Activated gamma-delta T cell treated with Interleukin-2 at 50 U/mL for 16 hours (primary cell): ENCODE measurements at regions not wholly inside any gene's neighbourhood (a gene's known extent, or its start where the extent isn't known, plus 50 kb on each side); places are given as distances from the start of the nearest gene placed in this dataset.

Source experiments
- DNase-seq: peaks from one replicate; pipeline ENCODE4 v3.0.0-alpha.2; 2020

DNA sequence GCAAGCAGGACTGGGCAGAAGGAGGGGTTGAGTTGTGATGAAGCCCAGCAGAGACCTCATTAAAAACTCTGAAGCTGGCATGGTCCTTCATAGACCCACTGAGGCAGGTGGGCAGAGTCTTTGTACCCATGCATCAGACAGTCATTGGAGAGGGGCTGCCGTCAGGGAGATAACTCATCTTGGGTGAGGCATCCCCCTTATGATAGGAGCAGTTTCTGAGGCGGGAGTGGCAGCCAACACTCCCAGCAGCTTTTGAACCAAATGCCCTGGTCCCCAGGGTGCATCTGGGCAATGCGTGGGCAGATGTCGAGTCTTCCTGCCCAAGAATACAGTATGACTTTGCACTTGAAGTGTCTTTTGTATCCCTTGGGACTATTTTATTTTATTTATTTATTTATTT is 68.1 kb downstream of the HTR5A start:
- DNase-seq = no peak

GRCh38 chr7:155141562-155141961 is 71.4 kb downstream of the HTR5A start:
- DNase-seq = no peak

- no peak for DNase-seq
Measured at GRCh38 chr7:155143381-155143780, 73.3 kb downstream of the HTR5A start.

- no peak for DNase-seq
Measured at GRCh38 chr7:155144371-155144770, 74.2 kb downstream of the HTR5A start.

DNA sequence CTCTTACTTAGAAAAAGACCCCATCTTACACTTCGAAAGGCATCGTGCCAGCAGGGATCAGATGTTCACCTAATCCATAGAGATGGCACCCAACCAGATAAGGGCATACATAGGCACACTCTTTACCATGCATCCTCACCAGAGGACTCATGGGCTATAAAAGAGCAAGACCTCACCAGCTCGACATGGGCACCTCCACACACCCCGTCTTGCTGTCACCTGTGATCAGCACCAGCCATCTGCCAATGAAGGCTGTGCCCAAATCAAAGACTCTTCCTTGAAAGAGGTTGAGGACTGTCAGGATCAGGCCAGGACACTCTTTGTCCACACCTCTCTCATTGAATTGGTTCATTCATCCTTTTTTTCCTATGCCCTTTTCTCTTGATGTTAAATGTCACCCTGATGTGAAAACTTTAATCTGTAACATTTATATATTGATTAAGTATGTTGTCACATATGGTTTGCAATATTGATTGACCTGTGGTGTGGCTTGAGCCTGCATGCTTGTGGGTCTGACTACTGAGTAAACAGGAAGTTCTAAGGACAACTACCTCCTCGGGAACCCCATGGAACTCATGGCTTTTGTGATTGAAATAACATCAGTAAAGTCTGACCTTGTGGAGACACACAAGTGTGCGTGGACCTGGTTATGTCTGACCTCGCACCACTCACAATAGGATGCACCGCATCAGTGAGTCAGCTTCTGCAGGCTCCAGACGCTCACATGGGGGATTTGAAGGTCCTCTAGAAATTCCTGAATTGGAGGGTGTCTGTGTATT is 75.5 kb downstream of the HTR5A start:
- no peak for DNase-seq

DNA sequence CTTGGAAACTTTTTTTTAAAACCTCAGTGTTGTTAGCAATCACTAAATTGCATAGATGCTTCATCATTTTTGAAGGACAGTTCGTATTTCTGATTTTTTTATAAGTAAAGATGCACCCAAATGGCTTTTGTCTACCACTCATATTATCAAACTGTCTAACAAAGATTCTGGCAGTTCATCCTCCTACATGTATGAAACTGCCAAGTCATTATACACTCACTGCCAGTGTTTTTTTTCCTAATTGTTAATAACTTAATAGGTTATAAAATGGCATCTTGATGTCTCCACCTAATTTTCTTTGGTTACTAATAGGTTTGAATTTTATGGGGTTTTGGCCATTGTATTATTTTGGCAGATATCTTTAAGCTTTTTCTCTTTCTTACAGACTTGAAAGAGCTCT is 77.0 kb downstream of the HTR5A start:
- no peak for DNase-seq

GRCh38 chr7:155147624-155148023 is 77.5 kb downstream of the HTR5A start:
- DNase-seq = no peak

GRCh38 chr7:155153676-155154075 is 83.6 kb downstream of the HTR5A start:
- no peak for DNase-seq

GRCh38 chr7:155154586-155154985 is 84.5 kb downstream of the HTR5A start:
- DNase-seq = no peak

DNA sequence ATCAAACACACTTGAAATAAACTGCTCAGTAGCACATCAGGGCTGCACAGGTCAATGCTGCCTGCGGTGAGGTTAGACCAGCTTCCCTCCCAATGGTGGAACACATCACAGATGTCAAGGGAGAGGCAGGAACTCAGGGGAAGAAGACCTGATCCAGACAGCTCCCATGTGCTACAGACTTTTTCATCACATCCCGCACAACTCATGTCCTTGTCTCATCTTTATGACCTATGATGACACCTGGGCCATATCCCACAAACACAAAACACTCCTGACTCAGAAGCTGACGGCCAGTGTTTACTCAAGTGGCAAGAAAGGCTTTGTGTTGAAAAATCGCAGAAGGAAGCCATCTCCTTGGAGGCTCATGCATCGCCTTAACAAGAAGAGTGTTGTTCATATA is 91.6 kb downstream of the HTR5A start:
- DNase-seq = no peak

DNA sequence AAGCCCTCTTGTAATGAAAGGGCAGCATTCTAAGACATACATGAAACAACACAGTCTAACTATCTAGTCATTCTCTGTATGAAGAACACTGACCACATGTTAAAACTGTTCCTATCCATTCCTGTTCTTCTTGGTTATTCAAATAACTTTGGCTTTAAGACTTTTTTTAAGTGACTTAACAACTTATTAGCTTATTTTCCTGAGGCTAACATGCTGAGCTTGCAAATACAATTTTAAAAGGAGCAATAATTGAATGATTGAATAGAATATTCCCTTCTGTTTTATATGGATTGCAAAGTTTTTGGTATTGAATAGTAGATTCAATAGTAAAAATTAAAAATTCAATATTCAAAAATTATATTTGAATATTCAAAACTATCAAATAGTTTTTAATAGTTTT is 92.3 kb downstream of the HTR5A start:
- no peak for DNase-seq

DNA sequence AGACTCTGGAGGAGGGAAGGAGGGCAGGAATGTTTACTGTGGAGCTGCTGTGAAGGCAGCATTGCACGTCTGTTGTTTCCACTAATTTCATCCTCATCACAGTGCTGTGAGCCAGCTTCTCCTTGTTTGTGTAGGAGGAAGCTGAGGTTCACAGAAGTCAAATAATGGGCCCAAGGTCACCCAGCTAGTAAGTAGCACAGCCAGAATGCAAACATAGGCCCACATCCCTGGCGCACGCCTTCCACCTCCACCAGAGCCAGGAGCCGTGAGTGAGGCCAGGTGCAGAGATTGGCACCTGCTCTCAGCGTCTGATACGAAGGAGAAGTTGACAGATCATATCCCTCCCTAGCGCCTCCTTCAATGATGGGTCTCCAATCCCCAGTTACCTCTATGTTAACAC is 93.6 kb downstream of the HTR5A start:
- DNase-seq = no peak

DNA sequence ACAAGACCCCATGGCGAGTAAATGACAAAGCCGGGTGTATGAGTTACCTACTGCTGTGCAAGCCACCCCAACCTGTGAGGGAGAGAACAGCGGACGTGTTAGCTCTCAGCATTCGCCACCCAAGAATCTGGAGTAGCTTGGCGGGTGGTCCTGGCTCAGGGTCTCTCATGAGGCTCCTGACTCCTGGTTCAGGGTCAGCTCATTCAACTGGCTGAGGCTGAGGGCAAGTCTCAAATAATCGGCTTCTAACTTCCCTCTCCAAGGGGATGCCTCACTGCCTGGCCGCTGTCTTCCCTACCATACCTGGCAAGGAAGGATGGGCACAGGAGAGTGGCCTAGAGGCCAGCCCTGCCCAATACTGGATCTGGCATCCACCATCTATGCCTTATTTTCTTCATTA is 94.2 kb downstream of the HTR5A start:
- DNase-seq = no peak

GRCh38 chr7:155166108-155166507 is 96.0 kb downstream of the HTR5A start:
- DNase-seq = no peak

GRCh38 chr7:155166673-155167370 is 96.7 kb downstream of the HTR5A start:
- DNase-seq = no peak

GRCh38 chr7:155167706-155168365 is 97.7 kb downstream of the HTR5A start:
- DNase-seq = no peak

DNA sequence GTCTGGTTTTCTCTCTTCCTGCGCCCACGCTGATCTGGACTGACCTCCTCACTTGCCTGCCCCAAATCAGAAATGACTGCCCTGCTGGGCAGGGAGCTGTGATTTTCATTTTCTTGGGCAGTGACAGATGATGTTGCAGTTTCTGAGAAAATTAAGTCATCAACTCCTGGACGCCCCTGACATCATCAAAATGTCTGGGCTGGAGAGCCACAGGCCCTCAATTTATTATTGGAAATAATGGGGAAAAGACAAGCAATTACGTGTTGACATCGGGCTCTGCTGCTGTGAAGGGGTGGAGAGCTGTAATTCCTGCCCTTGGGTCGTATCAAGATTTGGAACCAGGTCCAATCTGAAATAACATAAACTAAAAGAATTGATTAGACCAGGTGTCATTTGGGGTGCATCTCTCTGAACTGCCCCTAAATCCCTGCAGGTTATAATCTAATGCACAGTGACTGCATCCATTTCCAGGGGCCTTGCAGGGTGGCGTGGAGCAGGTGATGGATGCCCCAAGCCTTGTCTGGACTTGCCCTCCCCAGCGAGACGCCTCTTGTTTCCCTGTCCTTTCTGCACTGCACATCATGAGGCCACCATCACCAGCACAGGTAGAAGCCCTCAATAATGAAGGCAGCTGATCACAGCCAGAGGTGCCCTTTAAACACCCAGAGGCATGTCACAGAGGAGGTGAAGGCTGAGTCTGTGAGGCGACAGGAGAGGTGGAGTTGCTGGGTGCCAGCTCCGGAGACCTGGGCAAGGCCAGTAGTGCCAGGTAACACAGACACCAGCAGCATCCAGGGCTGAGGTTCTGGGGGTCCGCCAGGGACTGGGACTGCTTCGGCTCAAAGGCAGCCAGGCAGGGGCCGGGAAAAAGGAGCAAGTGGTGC is 98.7 kb downstream of the HTR5A start:
- no peak for DNase-seq

DNA sequence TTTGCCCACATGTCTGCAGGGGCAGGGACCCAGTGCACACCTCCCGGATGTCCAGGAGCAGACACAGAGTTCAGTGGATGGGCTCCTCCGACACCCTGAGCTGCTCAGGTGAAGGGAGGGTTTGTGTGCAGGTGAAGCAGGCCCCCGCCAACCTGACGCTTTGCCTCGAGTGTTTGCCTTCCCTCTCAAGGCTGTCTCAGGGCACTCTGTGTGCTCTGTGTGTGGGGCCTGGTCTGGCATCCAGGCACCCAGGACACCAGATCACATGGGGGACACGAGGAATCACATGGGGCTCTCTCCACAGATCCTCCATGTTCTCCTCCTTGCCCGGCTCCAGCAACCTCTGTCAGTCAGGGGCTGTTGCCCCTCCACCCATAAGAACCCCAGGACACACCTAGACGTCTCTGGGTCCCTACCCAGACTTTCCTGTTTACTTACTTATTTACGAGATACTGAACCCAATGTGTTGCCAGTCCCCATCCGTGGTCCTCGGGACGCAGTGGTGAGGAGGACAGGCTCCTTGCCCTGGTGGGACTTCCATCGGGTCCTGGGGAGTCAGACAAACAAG is 99.5 kb downstream of the HTR5A start:
- DNase-seq = no peak

GRCh38 chr7:155170331-155170730 is 100.2 kb downstream of the HTR5A start:
- no peak for DNase-seq

- DNase-seq = no peak
Measured at GRCh38 chr7:155172141-155172540, 102.0 kb downstream of the HTR5A start.

GRCh38 chr7:155173905-155174304 is 103.8 kb downstream of the HTR5A start:
- DNase-seq = no peak

- no peak for DNase-seq
Measured at GRCh38 chr7:155178096-155178495, 108.0 kb downstream of the HTR5A start.

DNA sequence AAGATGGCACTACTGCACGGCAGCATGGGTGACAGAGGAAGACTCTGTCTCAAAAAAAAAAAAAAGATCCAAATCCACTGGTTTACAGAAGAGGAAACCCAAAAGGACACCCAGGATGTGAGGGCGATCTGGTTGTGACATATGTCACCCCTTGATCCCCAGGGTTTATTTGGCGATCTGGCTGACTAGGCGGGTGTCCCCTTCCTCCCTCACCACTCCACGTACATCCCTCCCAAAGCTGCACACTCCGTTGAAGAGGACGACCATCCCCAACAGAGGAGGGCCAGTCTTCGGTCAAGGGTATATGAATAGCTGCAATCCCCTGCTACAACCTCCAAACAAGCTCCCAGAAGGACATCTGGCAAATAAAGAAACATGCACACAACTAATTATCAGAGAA is 111.6 kb downstream of the HTR5A start:
- no peak for DNase-seq
